Endothelial cell of umbilical vein (primary cell): ENCODE measurements at regions not wholly inside any gene's neighbourhood (a gene's known extent, or its start where the extent isn't known, plus 50 kb on each side); places are given as distances from the start of the nearest gene placed in this dataset.

Source experiments
- BruUV-seq: library from RNA; stranded (reverse); fragments of 400-500 nt; replicated peaks from 2 replicates; lab custom pipeline; 2021; lab: Mats Ljungman, UMichigan
- CTCF ChIA-PET: fragments of 300-600, 350-600 bp; sonication (Branson Sonifier 250); formaldehyde crosslinking; loops from one replicate; lab custom pipeline; 2021; ENCODE audit warnings: antibody characterized with exemption, inconsistent platforms; lab: Charles Lee
- POLR2A ChIA-PET: fragments of 300-600, 350-600 bp; sonication (Branson Sonifier 250); formaldehyde crosslinking; loops from one replicate; lab custom pipeline; 2021; ENCODE audit warnings: antibody characterized with exemption, inconsistent platforms; lab: Charles Lee
- DNase-seq: peaks from one replicate; pipeline ENCODE4 v3.0.0-alpha.2; 2011; ENCODE audit warnings: low read depth, low spot score
- FAIRE-seq: peaks from 2 replicates; lab custom pipeline; 2011; peaks lifted over from hg19 to GRCh38; lab: Jason Lieb, UNC
- H2AFZ ChIP-seq: 2 replicates; pipeline ENCODE4 v1.6.0; 2012; ENCODE audit warnings: low read depth, low read length, control low read depth, inconsistent platforms
- H3K27ac ChIP-seq: 2 replicates; pipeline ENCODE4 v1.5.1; 2011; ENCODE audit warnings: low read depth, mild to moderate bottlenecking, control low read depth, low read length, moderate library complexity; ENCODE audit not compliant: insufficient read depth
- H3K27me3 ChIP-seq, 2 experiments: 2 replicates each; pipeline versions ENCODE4 v1.6.0 to v1.6.1; 2011; ENCODE audit warnings: low read length in 2 of 2, mixed read lengths in 1 of 2; ENCODE audit not compliant: control insufficient read depth in 2 of 2, insufficient read depth in 2 of 2
- H3K36me3 ChIP-seq, 2 experiments: 2 replicates in 1 of 2; 3 replicates in 1 of 2; pipeline ENCODE4 v1.5.1; 2011; ENCODE audit warnings: low read length in 2 of 2, mild to moderate bottlenecking in 1 of 2, moderate library complexity in 1 of 2; ENCODE audit not compliant: control insufficient read depth in 2 of 2, insufficient read depth in 2 of 2; ENCODE audit errors: extremely low read depth in 1 of 2
- H3K4me1 ChIP-seq: 3 replicates; pipeline ENCODE4 v1.5.1; 2011; ENCODE audit warnings: mild to moderate bottlenecking, low read length; ENCODE audit not compliant: control insufficient read depth, insufficient read depth; ENCODE audit errors: extremely low read depth
- H3K4me2 ChIP-seq: 2 replicates; pipeline ENCODE4 v1.6.1; 2011; ENCODE audit warnings: low read length, control low read depth, mixed read lengths; ENCODE audit not compliant: insufficient read depth
- H3K4me3 ChIP-seq, 3 experiments: fragments of 200-600 bp in 1 of 3; sonication (generic), shearing (Covaris generic) in 1 of 3; replicated peaks in 1 of 3; 2 replicates each; pipeline ENCODE4 v1.5.1; 2011 to 2016; ENCODE audit warnings: control low read depth in 3 of 3, low read length in 3 of 3, mild to moderate bottlenecking in 2 of 3, inconsistent platforms in 1 of 3, low read depth in 1 of 3, moderate library complexity in 1 of 3; ENCODE audit not compliant: insufficient read depth in 1 of 3
- H3K79me2 ChIP-seq: 2 replicates; pipeline ENCODE4 v1.6.0; 2012; ENCODE audit warnings: low read length, inconsistent platforms; ENCODE audit not compliant: control insufficient read depth, insufficient read depth
- H3K9ac ChIP-seq: replicated peaks from 2 replicates; pipeline ENCODE3; 2011; ENCODE audit warnings: low read length, control low read depth; ENCODE audit not compliant: insufficient read depth; ENCODE audit errors: extremely low read depth
- H3K9me1 ChIP-seq: replicated peaks from 3 replicates; pipeline ENCODE4 v1.6.0; 2011; ENCODE audit warnings: mild to moderate bottlenecking, low read length; ENCODE audit not compliant: control insufficient read depth, insufficient read depth; ENCODE audit errors: extremely low read depth
- H3K9me3 ChIP-seq: replicated peaks from 2 replicates; pipeline ENCODE4 v1.5.1; 2012; ENCODE audit warnings: low read length, inconsistent platforms; ENCODE audit not compliant: control insufficient read depth, insufficient read depth
- H4K20me1 ChIP-seq: replicated peaks from 2 replicates; pipeline ENCODE3; 2011; ENCODE audit warnings: mild to moderate bottlenecking, low read length; ENCODE audit not compliant: control insufficient read depth, insufficient read depth; ENCODE audit errors: extremely low read depth
- CTCF ChIP-seq, 2 donors: IDR thresholded peaks; 1 replicate in 1 of 2; 2 replicates in 1 of 2; pipeline ENCODE4 v1.5.1; 2011; ENCODE audit warnings: low read length in 2 of 2, mild to moderate bottlenecking in 2 of 2, moderate library complexity in 2 of 2, control low read depth in 1 of 2, inconsistent platforms in 1 of 2, low read depth in 1 of 2; ENCODE audit not compliant: insufficient read depth in 1 of 2; ENCODE audit errors: extremely low read depth in 1 of 2
- EZH2 ChIP-seq: IDR thresholded peaks from 2 replicates; pipeline ENCODE4 v1.6.1; 2012; ENCODE audit warnings: borderline replicate concordance, low read depth, mild to moderate bottlenecking, moderate library complexity, low read length, inconsistent platforms; ENCODE audit not compliant: severe bottlenecking
- FOS ChIP-seq: IDR thresholded peaks from 2 replicates; pipeline ENCODE4 v1.6.1; 2011; ENCODE audit warnings: mild to moderate bottlenecking, low read length, moderate library complexity, borderline replicate concordance; ENCODE audit not compliant: insufficient read depth
- GATA2 ChIP-seq: IDR thresholded peaks from 2 replicates; pipeline ENCODE4 v1.7.0; 2011; ENCODE audit warnings: low read depth, mild to moderate bottlenecking, moderate library complexity, mixed read lengths, low read length; ENCODE audit not compliant: insufficient read length, insufficient read depth
- JUN ChIP-seq: IDR thresholded peaks from 2 replicates; pipeline ENCODE4 v1.6.1; 2011; ENCODE audit warnings: borderline replicate concordance, low read depth; ENCODE audit not compliant: insufficient read length, insufficient read depth
- MAX ChIP-seq: IDR thresholded peaks from 2 replicates; pipeline ENCODE4 v1.6.1; 2011; ENCODE audit not compliant: insufficient read depth, insufficient read length
- MYC ChIP-seq: IDR thresholded peaks from one replicate; pipeline ENCODE4 v1.6.1; 2011; ENCODE audit warnings: mild to moderate bottlenecking, low read depth, low read length
- POLR2A ChIP-seq: IDR thresholded peaks from 2 replicates; pipeline ENCODE4 v1.6.1; 2012; ENCODE audit warnings: low read depth, mild to moderate bottlenecking, control low read depth, low read length
- POLR2AphosphoS5 ChIP-seq: IDR thresholded peaks from 2 replicates; pipeline ENCODE4 v1.6.1; 2012; ENCODE audit warnings: low read depth, mild to moderate bottlenecking, control low read depth, low read length, moderate library complexity; ENCODE audit not compliant: insufficient read depth
- dilution Hi-C: fragments of 300-500 bp; cut with MboI; formaldehyde crosslinking; loops from one replicate; pipeline ENCODE4 v1.15.0; 2019; ENCODE audit warnings: low sequenced_read_pairs; ENCODE audit not compliant: extremely low pct_ligation_motif_present
- intact Hi-C: fragments of 100-400 bp; cut with micrococcal nuclease; formaldehyde crosslinking; loops from one replicate; pipeline ENCODE4 v1.10.0; 2022

DNA sequence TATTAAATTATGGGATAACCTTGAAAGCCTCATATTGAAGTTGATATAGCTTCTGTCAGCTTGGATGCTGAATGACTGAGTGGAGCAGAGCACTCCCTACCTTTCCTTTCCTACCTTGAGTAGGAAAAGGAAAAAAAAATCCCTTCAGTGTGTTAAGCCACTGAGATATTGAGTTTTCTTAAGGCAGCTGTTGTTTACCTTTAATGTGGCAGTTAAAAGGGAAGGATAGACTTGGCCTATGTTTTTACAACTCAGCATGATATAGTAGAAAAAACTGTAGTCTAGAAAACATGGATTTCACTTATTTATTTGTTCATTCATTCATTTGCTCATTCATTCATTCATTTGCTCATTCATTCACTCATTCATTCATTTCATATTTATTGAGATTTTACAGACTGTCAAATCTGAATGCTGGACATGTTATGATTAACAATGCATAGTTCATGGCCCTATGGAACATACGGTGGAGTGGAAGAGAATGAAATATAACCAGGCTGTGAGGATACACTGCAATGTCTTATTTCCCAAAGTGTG is 131.5 kb upstream of the MAN1A1 start:
- Histone ChIP-seq H3K9me1 (no peaks in the 10 kb centered on the region), H3K4me3 (no peak overlapping the region), H3K4me2 (no peak overlapping the region), H3K4me1 (no peaks in the 10 kb centered on the region), H3K36me3 (no peaks in the 10 kb centered on the region), H4K20me1 (no peaks in the 10 kb centered on the region), H2AFZ (no peak overlapping the region), H3K9me3 (no peaks in the 10 kb centered on the region), H3K9ac (no peak overlapping the region), H3K27ac (no peak overlapping the region), H3K79me2 (no peaks in the 10 kb centered on the region), H3K27me3 (no peaks in the 10 kb centered on the region)
- intact Hi-C loops (no loop called here), dilution Hi-C loops (no loop called here)
- FAIRE-seq (no peak), DNase-seq (no peak)
- TF ChIP-seq CTCF (IDR thresholded peaks at IDR 0.05; ENCODE audit: extremely low read depth in 1 of 2, insufficient read depth in 1 of 2, low read depth in 1 of 2, low read length in 2 of 2): no peak
- TF ChIP-seq JUN: no peak
- TF ChIP-seq POLR2AphosphoS5: no peak
- TF ChIP-seq EZH2: no peak
- no peak for TF ChIP-seq GATA2
- no peak for TF ChIP-seq MAX
- no peak for TF ChIP-seq POLR2A
- TF ChIP-seq MYC: no peak
- TF ChIP-seq FOS: no peak
- no TSS peak for BruUV-seq
- ChIA-PET CTCF (no interaction called here), POLR2A (no interaction called here)
